PC-3 (cell line): ENCODE measurements at regions not wholly inside any gene's neighbourhood (a gene's known extent, or its start where the extent isn't known, plus 50 kb on each side); places are given as distances from the start of the nearest gene placed in this dataset.

Experiments used
- CTCF ChIP-seq: fragments of 300-600 bp; sonication (generic); conservative IDR thresholded peaks from 2 replicates; pipeline ENCODE4 v1.5.1; 2017; ENCODE audit warnings: antibody characterized with exemption, low read depth, mild to moderate bottlenecking, low read length
- EZH2 ChIP-seq: fragments of 300-600 bp; sonication (generic); IDR thresholded peaks from one replicate; pipeline ENCODE4 v1.6.1; 2017; ENCODE audit warnings: antibody characterized with exemption, mild to moderate bottlenecking, low read length; ENCODE audit not compliant: unreplicated experiment
- EZH2phosphoT487 ChIP-seq: fragments of 300-600 bp; sonication (generic); IDR thresholded peaks from 2 replicates; pipeline ENCODE4 v1.6.1; 2018; ENCODE audit warnings: mild to moderate bottlenecking, antibody characterized with exemption, low read length, borderline replicate concordance

- TF ChIP-seq CTCF (no peak), EZH2 (no peak), EZH2phosphoT487 (no peak)
Measured at GRCh38 chr10:126729314-126729870, 58.9 kb upstream of the C10orf90 start.
